GM10266 (cell line): ENCODE measurements at regions not wholly inside any gene's neighbourhood (a gene's known extent, or its start where the extent isn't known, plus 50 kb on each side); places are given as distances from the start of the nearest gene placed in this dataset.
"Not testable (repeated sequence)": the region's sequence is repeated elsewhere in the genome, so short reads cannot be mapped to it uniquely, and the experiment has no call there.

Source experiments
- DNase-seq: peaks from one replicate; pipeline ENCODE4 v3.0.0; 2012; ENCODE audit errors: extremely low spot score
- CTCF ChIP-seq: IDR thresholded peaks from 2 replicates; pipeline ENCODE4 v1.5.1; 2012; ENCODE audit warnings: mild to moderate bottlenecking, low read depth; ENCODE audit not compliant: control insufficient read depth, insufficient read depth; ENCODE audit errors: missing control alignments

DNA sequence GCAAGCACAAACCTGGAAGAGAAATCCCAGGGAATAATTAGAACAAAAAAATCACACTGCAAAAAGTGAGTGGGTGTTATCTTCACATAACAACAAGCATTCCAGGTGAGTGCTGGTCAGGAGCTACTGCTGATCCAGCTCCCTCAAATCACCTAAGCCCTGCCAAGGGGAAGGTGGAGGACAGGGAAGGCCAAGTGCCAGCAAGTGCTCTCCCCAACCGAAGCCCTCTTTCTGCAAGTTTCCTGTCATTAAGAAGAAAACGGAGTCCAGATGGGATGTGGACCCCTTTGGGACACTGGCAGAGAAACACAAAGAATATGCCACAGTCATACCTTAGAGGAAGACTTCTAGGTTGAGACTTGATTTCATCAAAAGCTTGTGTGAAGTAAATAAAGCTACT lies 933.0 kb upstream of the ZNF722 start:
- TF ChIP-seq CTCF, result no peak

DNA sequence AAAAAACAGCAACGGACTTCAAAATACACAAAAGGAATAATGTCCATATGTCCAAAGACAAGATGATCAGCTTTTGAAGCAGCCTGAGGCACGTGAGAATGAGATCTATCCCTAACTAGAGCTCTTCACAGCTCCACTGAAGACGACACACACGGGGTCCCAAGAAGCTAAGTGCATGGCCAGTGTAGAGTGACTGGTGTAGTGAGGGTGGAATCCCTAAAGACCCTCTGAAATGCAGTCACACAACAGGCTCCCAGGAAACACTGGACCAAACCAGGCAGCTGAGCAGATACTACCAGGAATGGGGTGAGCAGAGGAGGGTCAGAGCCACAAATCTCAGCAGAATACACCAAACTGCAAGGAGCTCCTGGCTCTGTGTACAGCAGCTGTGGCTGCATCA lies 932.4 kb upstream of the ZNF722 start:
- DNase-seq, result not testable (repeated sequence)

More for the DNA sequence above, 933.0 kb upstream of the ZNF722 start:
- DNase-seq, result no peak

DNA sequence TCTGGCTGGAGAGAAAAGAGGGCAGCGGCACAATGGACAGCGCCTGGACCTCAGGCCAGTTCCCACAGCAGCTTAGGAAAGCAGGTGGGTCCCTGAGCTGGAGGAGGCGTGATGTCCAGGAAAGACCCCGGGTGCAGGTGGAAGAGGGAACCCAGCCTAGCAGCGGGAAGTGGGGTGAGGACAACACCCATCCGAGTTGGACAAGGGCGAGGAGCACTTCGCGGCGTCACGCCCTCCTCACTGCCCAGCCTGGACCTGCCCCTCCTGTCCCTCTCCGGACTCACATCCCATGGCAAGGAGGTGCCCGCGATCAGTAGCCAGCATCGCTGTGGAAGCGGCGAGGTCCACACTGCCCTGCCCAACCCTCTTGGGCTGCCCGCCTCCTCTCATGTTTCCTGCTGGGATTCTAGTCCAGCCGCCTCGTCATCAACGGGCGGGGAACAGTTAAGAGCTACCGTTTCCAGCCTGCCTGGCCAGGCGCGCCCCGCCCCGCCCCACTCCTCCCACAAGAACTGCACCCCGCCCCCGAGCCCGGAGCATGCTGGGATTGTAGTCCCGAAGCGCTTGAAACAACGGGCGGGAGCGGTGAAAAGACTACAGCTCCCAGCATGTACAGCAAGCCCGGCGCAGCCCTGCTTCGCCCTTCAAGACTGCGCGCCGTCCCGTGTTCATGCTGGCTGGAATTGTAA lies 930.6 kb upstream of the ZNF722 start:
- no peak for DNase-seq
- no peak for TF ChIP-seq CTCF

DNA sequence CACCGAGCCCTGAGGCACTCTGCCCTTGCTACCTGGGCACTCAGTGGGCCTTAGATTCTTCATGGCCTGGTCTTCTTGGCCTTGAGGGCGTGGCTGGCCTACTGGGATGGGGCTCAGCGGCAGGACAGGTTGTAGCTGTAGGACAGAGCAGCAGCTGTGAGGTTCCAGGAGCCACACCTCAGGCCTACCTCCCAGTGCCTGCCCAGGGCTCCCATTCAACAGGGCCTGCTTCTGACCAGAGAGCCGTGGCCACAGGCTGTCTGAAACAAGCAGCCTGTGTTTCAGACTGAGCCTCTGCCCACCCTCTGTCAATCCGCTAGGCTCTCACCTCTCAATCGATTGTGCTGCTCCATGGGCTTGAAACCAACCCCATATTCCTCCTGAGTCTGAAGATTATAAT lies 928.0 kb upstream of the ZNF722 start:
- no peak for TF ChIP-seq CTCF
- no peak for DNase-seq

GRCh38 chr7:63071396-63071795 lies 927.3 kb upstream of the ZNF722 start:
- DNase-seq, result no peak
- TF ChIP-seq CTCF, result no peak

- no peak for TF ChIP-seq CTCF
- DNase-seq, result no peak
Observed at GRCh38 chr7:63071920-63072319, 926.7 kb upstream of the ZNF722 start.

- no peak for DNase-seq
- TF ChIP-seq CTCF, result no peak
Observed at GRCh38 chr7:63072806-63073205, 925.8 kb upstream of the ZNF722 start.

DNA sequence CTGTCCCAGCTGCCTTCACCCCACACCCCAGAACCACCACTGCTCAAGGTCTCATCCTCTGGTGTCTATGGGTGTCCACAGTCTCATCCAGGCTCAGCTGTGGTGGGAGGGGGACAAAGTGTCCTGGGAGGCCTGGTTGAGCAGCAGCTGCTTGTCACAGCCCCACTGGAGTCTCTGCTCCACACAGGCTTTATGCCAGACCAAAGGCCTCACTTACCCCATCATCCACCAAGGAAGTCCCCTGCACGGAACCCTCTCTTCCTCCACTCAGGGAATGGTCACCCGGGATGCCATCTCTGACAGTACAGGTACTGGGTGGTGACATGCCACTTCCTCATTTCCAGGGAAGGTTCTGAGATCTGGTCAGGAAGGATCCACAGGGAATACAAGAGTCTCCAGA lies 925.4 kb upstream of the ZNF722 start:
- DNase-seq, result no peak
- no peak for TF ChIP-seq CTCF
